Smooth muscle cell (in vitro differentiated cells): ENCODE measurements at regions not wholly inside any gene's neighbourhood (a gene's known extent, or its start where the extent isn't known, plus 50 kb on each side); places are given as distances from the start of the nearest gene placed in this dataset.
A peak's percentile ranks its signal among the peaks of the same experiment; 100 is the strongest.

Experiments
- DNase-seq: peaks from one replicate; lab custom pipeline; 2025; ENCODE audit not compliant: unreplicated experiment; lab: John Stamatoyannopoulos, UW
- H2AFZ ChIP-seq: fragments of 200-600 bp; sonication (generic); 2 replicates; pipeline ENCODE4 v1.6.0; 2016; ENCODE audit warnings: antibody characterized with exemption, low read depth, mild to moderate bottlenecking
- H3F3A ChIP-seq: fragments of 200-600 bp; sonication (generic); 2 replicates; pipeline ENCODE4 v1.6.0; 2017; ENCODE audit warnings: antibody characterized with exemption, low read depth
- H3K27ac ChIP-seq: fragments of 200-600 bp; sonication (generic); 2 replicates; pipeline ENCODE4 v1.5.1; 2016; ENCODE audit warnings: low read depth, mild to moderate bottlenecking
- H3K27me3 ChIP-seq: fragments of 200-600 bp; sonication (generic); 2 replicates; pipeline ENCODE4 v1.6.1; 2016; ENCODE audit warnings: low read depth, mild to moderate bottlenecking
- H3K36me3 ChIP-seq: fragments of 200-600 bp; sonication (generic); 2 replicates; pipeline ENCODE4 v1.5.1; 2016; ENCODE audit warnings: low read depth
- H3K4me1 ChIP-seq: fragments of 200-600 bp; sonication (generic); 2 replicates; pipeline ENCODE4 v1.5.1; 2016; ENCODE audit warnings: low read depth
- H3K4me2 ChIP-seq: fragments of 200-600 bp; sonication (generic); 2 replicates; pipeline ENCODE4 v1.6.0; 2016; ENCODE audit warnings: mild to moderate bottlenecking
- H3K4me3 ChIP-seq: fragments of 200-600 bp; sonication (generic); 2 replicates; pipeline ENCODE4 v1.5.1; 2016; ENCODE audit warnings: mild to moderate bottlenecking
- H3K79me2 ChIP-seq: fragments of 200-600 bp; sonication (generic); 2 replicates; pipeline ENCODE4 v1.6.0; 2016; ENCODE audit warnings: low read depth, mild to moderate bottlenecking
- H3K9ac ChIP-seq: fragments of 200-600 bp; sonication (generic); 2 replicates; pipeline ENCODE4 v1.6.0; 2016; ENCODE audit warnings: low read depth
- H3K9me3 ChIP-seq: fragments of 200-600 bp; sonication (generic); replicated peaks from 2 replicates; pipeline ENCODE4 v1.5.1; 2016; ENCODE audit warnings: low read depth
- H4K20me1 ChIP-seq: fragments of 200-600 bp; sonication (generic); 2 replicates; pipeline ENCODE4 v1.6.0; 2016; ENCODE audit warnings: low read depth
- CTCF ChIP-seq: fragments of 200-600 bp; sonication (generic); IDR thresholded peaks from 2 replicates; pipeline ENCODE4 v1.5.1; 2017; ENCODE audit warnings: borderline replicate concordance, mild to moderate bottlenecking, antibody characterized with exemption; ENCODE audit not compliant: insufficient read depth, poor library complexity, severe bottlenecking
- WGBS: methylation state at CpG from one replicate; pipeline ENCODE4 v1.1.7; 2016; ENCODE audit warnings: low lambda C conversion rate; 5-methylcytosine and 5-hydroxymethylcytosine counted together

DNA sequence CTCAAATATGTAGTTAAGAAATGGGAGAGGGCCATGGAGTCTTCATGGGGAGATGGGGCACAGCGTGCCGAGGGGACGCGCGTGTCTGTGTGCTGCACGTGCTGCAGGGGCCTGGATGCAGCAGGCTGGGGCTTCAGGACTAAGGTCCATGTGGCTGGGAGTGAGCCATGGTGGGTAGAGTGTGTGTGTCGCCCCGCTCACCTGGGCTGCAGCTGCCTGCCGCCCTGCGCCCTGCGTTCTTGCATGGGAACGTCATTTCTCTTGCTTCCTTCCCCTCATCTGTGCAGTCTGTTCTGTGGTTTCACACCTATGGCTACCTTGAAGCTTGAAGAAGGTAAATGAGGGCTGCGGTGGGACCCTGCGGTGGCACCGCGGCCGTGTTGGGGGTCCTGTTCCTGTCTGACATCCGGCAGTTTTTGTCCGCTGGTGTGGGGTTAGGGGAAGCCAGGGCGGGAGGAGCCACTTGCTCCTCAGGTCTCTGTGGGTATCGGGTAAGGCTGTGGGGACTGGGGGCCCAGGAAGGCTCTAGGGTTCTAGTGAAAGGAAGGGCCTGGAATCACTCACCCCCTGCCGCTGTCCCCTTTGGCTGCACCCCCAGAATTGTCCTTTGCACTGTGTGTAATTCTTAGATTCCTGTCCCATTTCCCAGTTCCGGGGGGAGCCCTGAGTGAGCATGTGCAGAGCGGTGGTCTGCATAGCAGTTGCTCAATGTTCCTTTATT is 54.1 kb upstream of the HS6ST1 start:
- Histone ChIP-seq H3K79me2 (no peaks in the 10 kb centered on the region), H3K9me3 (no peaks in the 10 kb centered on the region), H3K36me3 (no peaks in the 10 kb centered on the region), H3K27ac (no peak overlapping the region), H2AFZ (no peak overlapping the region), H4K20me1 (no peaks in the 10 kb centered on the region), H3F3A (no peaks in the 10 kb centered on the region), H3K4me3 (no peak overlapping the region), H3K4me1 (no peaks in the 10 kb centered on the region), H3K9ac (no peak overlapping the region), H3K27me3 (no peaks in the 10 kb centered on the region), H3K4me2 (no peak overlapping the region)
- WGBS = 96% methylated on average over 22 of the region's 24 CpGs
- no peak for DNase-seq
- no peak for TF ChIP-seq CTCF

DNA sequence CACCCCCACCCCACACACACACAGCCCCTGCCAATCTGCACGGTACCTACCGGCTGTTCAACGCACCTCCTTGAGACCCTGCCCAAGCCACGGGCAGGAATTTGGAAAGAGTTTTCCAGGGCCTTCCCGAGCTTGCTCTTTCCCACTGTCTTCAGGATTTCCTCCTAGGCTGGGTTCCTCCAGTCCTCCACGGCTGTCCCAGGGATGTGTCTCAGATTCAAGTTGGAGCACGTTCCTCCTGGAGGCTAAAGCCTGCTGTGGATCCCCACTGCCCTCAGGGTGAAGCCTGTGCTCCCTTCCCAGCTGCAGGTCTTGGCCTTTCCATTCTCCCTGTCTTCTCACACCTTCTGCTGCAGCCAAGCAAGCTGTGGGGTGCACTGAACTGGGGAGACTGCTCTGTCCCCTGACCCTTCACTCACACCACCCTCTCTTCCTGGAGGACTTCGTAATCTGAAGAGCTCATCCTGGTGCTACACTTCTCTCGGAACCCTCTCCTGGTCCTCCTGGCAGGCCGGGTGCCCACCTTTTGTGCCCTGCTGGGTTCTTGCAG is 54.9 kb upstream of the HS6ST1 start:
- H3F3A ChIP-seq = no peaks in the 10 kb centered on the region
- 94% methylated on average over 4 of the region's 10 CpGs for WGBS
- H3K9me3 ChIP-seq = no peaks in the 10 kb centered on the region
- no peak overlapping the region for H3K9ac ChIP-seq
- H3K27me3 ChIP-seq = no peaks in the 10 kb centered on the region
- TF ChIP-seq CTCF = no peak
- no peak overlapping the region for H3K27ac ChIP-seq
- no peaks in the 10 kb centered on the region for H3K79me2 ChIP-seq
- no peaks in the 10 kb centered on the region for H4K20me1 ChIP-seq
- H3K4me2 ChIP-seq = peak overlapping the region; percentile 1
- DNase-seq = no peak
- H3K4me3 ChIP-seq = no peak overlapping the region
- H2AFZ ChIP-seq = no peak overlapping the region
- H3K4me1 ChIP-seq = peaks cover 2% of the 10 kb centered on the region
- no peaks in the 10 kb centered on the region for H3K36me3 ChIP-seq

GRCh38 chr2:128374001-128374710 is 55.5 kb upstream of the HS6ST1 start:
- no peaks in the 10 kb centered on the region for H3K36me3 ChIP-seq
- no peaks in the 10 kb centered on the region for H3K27me3 ChIP-seq
- DNase-seq = no peak
- no peaks in the 10 kb centered on the region for H4K20me1 ChIP-seq
- no peak overlapping the region for H3K27ac ChIP-seq
- WGBS = 32% methylated on average over 15 of the region's 15 CpGs
- H2AFZ ChIP-seq = no peak overlapping the region
- peak overlapping the region; percentile 57 for H3K4me2 ChIP-seq
- H3K79me2 ChIP-seq = no peaks in the 10 kb centered on the region
- no peaks in the 10 kb centered on the region for H3F3A ChIP-seq
- H3K9me3 ChIP-seq = no peaks in the 10 kb centered on the region
- H3K4me3 ChIP-seq = no peak overlapping the region
- TF ChIP-seq CTCF = no peak
- H3K4me1 ChIP-seq = peaks cover 8% of the 10 kb centered on the region
- no peak overlapping the region for H3K9ac ChIP-seq
